ENCODE measurements at regions not wholly inside any gene's neighbourhood (a gene's known extent, or its start where the extent isn't known, plus 50 kb on each side); places are given as distances from the start of the nearest gene placed in this dataset.

- TF ChIP-seq EZH2phosphoT487 (IDR thresholded peaks at IDR 0.05; ENCODE audit: insufficient read depth, low read depth) = no peak
- TF ChIP-seq EZH2 (IDR thresholded peaks at IDR 0.05; ENCODE audit: insufficient read depth, poor library complexity, severe bottlenecking) = no peak
These were observed 341.0 kb upstream of the POU5F2 start for GRCh38 chr5:94082405-94082804.

Measured in GM23248 (cell line).